ENCODE measurements at regions not wholly inside any gene's neighbourhood (a gene's known extent, or its start where the extent isn't known, plus 50 kb on each side); places are given as distances from the start of the nearest gene placed in this dataset.

DNA sequence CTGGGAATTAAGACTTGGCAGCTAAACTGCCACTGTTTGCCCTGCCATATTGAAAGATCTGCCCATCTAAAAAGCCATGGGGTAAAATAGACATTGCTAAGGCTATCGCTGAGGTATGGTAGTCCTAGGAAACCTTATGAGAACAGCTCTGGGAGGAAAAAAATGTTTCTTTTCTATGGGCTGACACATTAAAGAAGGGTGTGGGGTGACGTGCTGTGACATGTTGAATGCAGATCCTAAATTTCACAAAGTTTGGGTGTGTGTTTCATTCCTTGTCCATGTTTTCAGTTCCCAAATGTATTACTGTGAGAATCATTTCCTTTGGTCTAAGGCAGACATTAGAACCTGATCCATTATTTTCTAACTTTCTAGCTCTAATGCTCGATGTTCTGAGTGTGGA, 766.4 kb downstream of the BCL11A start:
- no peak for TF ChIP-seq CTCF (IDR thresholded peaks at IDR 0.05; ENCODE audit: low read depth, low read length)
- no peak for DNase-seq (ENCODE audit: extremely low read depth, low read depth)

- no peak for DNase-seq (ENCODE audit: extremely low read depth, low read depth)
- TF ChIP-seq CTCF (IDR thresholded peaks at IDR 0.05; ENCODE audit: low read depth, low read length): no peak
Measured at GRCh38 chr2:59786684-59787083, 766.8 kb downstream of the BCL11A start.

- DNase-seq (ENCODE audit: extremely low read depth, low read depth): no peak
Measured at GRCh38 chr2:59779571-59779970, 773.9 kb downstream of the BCL11A start.

GRCh38 chr2:59777120-59777519, 776.3 kb downstream of the BCL11A start:
- no peak for DNase-seq (ENCODE audit: extremely low read depth, low read depth)
- no peak for TF ChIP-seq CTCF (IDR thresholded peaks at IDR 0.05; ENCODE audit: low read depth, low read length)

More at GRCh38 chr2:59779571-59779970, 773.9 kb downstream of the BCL11A start:
- no peak for TF ChIP-seq CTCF (IDR thresholded peaks at IDR 0.05; ENCODE audit: low read depth, low read length)

DNA sequence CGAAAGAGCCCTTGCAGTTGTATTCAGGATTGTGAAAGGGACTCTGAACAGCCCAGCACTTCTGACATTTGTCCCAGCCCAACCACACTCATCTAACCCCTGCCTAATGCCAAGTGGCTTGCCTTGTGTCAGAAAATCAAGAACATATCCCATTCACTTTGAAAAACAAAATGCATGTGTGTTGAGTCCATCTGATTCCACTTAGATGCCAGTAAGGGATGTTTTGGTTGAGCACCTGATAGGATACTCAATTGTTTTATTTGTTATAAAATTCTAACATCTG, 776.8 kb downstream of the BCL11A start:
- TF ChIP-seq CTCF (IDR thresholded peaks at IDR 0.05; ENCODE audit: low read depth, low read length): no peak
- DNase-seq (ENCODE audit: extremely low read depth, low read depth): no peak

DNA sequence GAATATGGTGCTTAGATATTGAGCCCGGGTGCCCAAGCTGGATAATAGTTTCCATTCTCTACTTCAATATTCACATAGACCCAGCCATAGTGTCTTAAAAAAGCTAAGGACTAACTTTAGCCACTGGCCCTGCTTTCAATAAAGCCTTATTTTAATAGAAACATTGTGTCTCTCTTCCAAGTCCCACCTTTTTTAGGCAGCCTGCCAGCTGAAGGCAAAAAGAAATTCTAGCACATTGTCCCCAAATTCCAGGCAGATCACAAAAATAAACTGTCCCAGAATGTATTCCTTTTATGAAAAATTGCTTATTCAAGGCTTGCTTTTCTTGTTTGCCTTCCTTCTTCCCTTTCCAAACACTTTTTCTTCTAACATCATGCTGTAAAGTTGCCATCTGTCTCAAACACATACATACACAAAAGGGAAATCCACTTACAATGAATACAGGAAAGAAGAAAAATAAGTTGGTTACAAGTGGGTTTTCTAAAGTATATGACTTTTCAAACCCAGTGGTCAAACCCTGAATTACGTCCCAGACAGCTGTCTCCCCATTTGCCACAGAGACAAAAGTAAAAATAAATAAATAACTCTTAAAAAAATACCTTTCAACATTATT, 778.5 kb downstream of the BCL11A start:
- no peak for TF ChIP-seq CTCF (IDR thresholded peaks at IDR 0.05; ENCODE audit: low read depth, low read length)
- no peak for DNase-seq (ENCODE audit: extremely low read depth, low read depth)

- no peak for DNase-seq (ENCODE audit: extremely low read depth, low read depth)
Measured at GRCh38 chr2:59770651-59771050, 782.8 kb downstream of the BCL11A start.

More at GRCh38 chr2:59770651-59771050, 782.8 kb downstream of the BCL11A start:
- TF ChIP-seq CTCF (IDR thresholded peaks at IDR 0.05; ENCODE audit: low read depth, low read length): no peak
